ENCODE measurements at regions not wholly inside any gene's neighbourhood (a gene's known extent, or its start where the extent isn't known, plus 50 kb on each side); places are given as distances from the start of the nearest gene placed in this dataset.

DNA sequence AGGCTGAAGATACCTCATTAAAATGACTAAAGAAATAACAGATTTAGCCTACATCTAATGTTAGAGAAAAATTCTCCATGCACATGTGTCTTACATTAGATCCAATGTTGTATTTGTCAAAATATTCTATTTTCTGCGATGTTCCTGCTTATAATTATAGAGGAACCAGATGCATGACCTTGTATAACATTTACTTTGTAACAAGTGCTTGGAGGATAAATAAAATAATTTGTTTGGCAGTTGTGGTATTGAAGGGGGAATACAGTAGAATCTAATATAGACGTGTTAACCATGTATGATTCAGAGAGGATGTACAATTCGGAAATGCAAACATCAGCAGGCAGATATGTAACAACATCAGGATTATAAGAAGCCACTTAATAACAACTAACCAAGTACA, 922.2 kb downstream of the TUSC7 start:
- ATAC-seq: no peak
- POLR2A ChIA-PET: no interaction called here
- Histone ChIP-seq H3K9me1 (ENCODE audit: control insufficient read depth, insufficient read depth, low read length) (no peaks in the 10 kb centered on the region), H3K4me2 (ENCODE audit: insufficient read depth, low read length) (no peak overlapping the region), H3K79me2 (ENCODE audit: control insufficient read depth, insufficient read depth, low read length) (no peaks in the 10 kb centered on the region), H3K27me3 (ENCODE audit: control insufficient read depth in 2 of 2, insufficient read depth in 2 of 2, low read length in 2 of 2) (no peaks in the 10 kb centered on the region), H3K4me1 (replicated peaks in 1 of 2; ENCODE audit: control insufficient read depth in 2 of 2, insufficient read depth in 2 of 2, low read length in 2 of 2) (no peaks in the 10 kb centered on the region), H2AFZ (ENCODE audit: low read depth, low read length) (no peak overlapping the region), H3K9me3 (replicated peaks; ENCODE audit: control insufficient read depth, insufficient read depth, low read depth, low read length) (no peaks in the 10 kb centered on the region), H3K4me3 (no peak overlapping the region), H4K20me1 (replicated peaks; ENCODE audit: control insufficient read depth, insufficient read depth, low read length) (no peaks in the 10 kb centered on the region), H3K36me3 (ENCODE audit: control insufficient read depth, insufficient read depth, low read length) (no peaks in the 10 kb centered on the region), H3K9ac (ENCODE audit: insufficient read depth in 1 of 2, low read depth in 2 of 2, low read length in 2 of 2) (no peak overlapping the region), H3K27ac (ENCODE audit: extremely low read depth, low read depth, low read length) (no peak overlapping the region)
- no peak for FAIRE-seq
- CTCF ChIA-PET (ENCODE audit: low intra/inter-chr PET ratio): no interaction called here
- no peak for DNase-seq (ENCODE audit: extremely low read depth in 1 of 4, low spot score in 3 of 4)
- intact Hi-C loops (cut with micrococcal nuclease) (no loop called here), in situ Hi-C loops (cut with MboI) (no loop called here)
- TF ChIP-seq EP400 (IDR thresholded peaks at IDR 0.05) (no peak), RFX7 (CRISPR knock-in tag; IDR thresholded peaks at IDR 0.05) (no peak), USF1 (CRISPR knock-in tag; IDR thresholded peaks at IDR 0.05) (no peak), RBM14 (IDR thresholded peaks at IDR 0.05; ENCODE audit: borderline replicate concordance, insufficient read depth, low read depth, low read length) (no peak)
- TF ChIP-seq, protein P1, sequence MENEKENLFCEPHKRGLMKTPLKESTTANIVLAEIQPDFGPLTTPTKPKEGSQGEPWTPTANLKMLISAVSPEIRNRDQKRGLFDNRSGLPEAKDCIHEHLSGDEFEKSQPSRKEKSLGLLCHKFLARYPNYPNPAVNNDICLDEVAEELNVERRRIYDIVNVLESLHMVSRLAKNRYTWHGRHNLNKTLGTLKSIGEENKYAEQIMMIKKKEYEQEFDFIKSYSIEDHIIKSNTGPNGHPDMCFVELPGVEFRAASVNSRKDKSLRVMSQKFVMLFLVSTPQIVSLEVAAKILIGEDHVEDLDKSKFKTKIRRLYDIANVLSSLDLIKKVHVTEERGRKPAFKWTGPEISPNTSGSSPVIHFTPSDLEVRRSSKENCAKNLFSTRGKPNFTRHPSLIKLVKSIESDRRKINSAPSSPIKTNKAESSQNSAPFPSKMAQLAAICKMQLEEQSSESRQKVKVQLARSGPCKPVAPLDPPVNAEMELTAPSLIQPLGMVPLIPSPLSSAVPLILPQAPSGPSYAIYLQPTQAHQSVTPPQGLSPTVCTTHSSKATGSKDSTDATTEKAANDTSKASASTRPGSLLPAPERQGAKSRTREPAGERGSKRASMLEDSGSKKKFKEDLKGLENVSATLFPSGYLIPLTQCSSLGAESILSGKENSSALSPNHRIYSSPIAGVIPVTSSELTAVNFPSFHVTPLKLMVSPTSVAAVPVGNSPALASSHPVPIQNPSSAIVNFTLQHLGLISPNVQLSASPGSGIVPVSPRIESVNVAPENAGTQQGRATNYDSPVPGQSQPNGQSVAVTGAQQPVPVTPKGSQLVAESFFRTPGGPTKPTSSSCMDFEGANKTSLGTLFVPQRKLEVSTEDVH (IDR thresholded peaks at IDR 0.05; ENCODE audit: low read depth, partially characterized antibody): no peak
- WGBS (ENCODE audit: insufficient coverage, low coverage, missing lambda C conversion rate): 3% methylated on average over 3 of the region's 3 CpGs
- BruUV-seq (replicated peaks): no TSS peak

All from K562 (cell line).